GM18505 (cell line): ENCODE measurements at regions not wholly inside any gene's neighbourhood (a gene's known extent, or its start where the extent isn't known, plus 50 kb on each side); places are given as distances from the start of the nearest gene placed in this dataset.
"Not testable (repeated sequence)": the region's sequence is repeated elsewhere in the genome, so short reads cannot be mapped to it uniquely, and the experiment has no call there.

Experiments
- ATAC-seq: cut with Tn5 transposase; IDR thresholded peaks from one replicate; pipeline ENCODE4 v1.9.1; 2021; ENCODE audit not compliant: unreplicated experiment
- POLR2A ChIP-seq: IDR thresholded peaks from 4 replicates; pipeline ENCODE4 v1.6.1; 2011; ENCODE audit warnings: borderline replicate concordance; ENCODE audit not compliant: insufficient read depth, insufficient read length; ENCODE audit errors: extremely low read depth

DNA sequence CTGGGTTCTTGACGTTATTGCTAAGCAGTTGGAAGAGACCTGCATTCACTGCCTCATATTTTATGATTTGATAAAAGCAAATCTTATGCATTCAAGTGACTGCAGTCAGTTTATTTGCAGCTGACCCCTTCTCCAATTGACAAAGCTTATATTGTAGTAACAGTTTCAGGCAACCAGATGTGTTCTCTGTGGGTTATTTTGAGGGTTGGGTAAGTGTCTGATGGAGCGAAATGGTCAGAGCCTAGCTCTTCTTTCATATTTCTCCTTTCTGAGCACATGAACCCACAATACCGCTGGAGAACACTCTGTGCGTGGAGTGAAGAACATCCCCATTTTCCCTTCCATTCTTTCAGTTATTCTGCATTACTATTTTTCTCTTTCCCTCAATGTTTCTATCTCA lies 125.8 kb upstream of the KCNH8 start:
- TF ChIP-seq POLR2A = no peak
- no peak for ATAC-seq

DNA sequence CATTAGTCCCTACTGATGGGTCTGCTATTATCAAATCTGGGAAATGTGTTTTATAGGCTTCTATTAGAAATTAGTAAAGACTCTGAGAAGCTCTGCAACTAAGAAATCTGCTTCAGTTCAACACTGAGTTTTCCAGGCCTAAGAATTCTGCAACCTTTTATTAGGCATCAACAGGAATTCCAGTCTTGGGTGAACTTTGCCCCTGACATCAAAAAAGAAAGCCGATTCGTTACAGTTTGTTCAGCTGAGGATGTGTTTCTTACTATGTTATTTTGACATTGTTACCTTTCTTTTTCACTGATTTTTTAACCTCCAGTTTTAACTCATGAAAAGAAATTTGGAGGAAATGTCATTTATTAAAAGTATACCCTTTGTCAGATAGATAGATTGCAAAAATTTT lies 131.5 kb upstream of the KCNH8 start:
- ATAC-seq = no peak
- TF ChIP-seq POLR2A = no peak

DNA sequence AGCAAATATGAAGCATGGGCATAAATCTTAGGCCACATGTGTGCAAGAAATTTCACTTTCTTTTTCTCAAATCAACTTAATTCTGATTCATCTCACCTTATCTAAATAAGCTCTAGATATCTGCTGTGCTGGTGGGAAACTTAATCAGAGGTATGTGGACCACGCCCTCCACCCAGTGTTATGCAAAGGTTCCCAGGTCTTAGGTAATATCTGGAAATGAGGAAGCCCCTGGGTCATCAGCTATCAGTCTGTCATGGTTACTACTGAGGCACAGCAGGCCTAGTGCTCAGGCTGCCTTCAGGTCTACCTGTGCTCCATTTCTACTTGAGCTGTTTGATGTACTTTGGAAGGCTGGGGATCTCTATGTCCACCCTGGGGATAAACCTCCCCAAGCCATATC lies 134.4 kb upstream of the KCNH8 start:
- no peak for ATAC-seq
- TF ChIP-seq POLR2A = no peak

DNA sequence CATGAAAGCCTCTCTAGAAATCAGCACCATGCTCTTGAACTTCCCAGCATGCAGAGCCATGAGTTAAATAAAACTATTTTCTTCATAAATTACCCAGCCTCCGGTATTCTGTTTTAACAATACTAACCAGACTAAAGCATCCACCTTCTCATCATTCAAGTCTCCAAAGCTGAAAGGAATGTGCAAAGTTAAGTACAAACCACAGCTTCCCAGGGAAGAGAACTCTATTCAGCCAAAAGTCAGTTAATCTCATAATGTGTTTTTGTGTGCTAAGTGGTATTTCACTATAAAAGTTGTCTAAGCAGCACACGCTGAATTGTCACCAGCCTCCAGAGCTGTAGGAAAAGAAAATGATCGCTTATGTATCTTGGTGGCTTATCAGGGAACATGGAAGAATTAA lies 135.5 kb upstream of the KCNH8 start:
- no peak for ATAC-seq
- no peak for TF ChIP-seq POLR2A

DNA sequence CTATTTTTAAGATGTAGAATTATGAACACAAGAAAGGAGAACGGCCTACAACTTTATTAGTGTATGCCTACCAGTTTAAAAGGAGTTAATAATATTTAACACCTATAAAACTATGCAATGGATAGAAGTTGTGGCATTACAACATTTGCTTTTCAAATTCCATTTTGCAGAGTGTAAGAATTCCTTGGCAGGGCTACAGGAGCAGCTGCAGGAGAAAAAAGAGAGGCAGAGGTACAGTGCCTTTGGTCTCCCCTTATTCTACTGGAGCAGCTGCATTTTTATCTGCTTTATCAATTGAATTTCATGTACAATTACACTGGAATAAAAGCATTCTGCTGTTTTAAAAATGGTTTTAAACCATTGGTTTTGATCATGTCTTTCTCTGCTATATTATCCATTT lies 145.7 kb upstream of the KCNH8 start:
- no peak for TF ChIP-seq POLR2A
- no peak for ATAC-seq

DNA sequence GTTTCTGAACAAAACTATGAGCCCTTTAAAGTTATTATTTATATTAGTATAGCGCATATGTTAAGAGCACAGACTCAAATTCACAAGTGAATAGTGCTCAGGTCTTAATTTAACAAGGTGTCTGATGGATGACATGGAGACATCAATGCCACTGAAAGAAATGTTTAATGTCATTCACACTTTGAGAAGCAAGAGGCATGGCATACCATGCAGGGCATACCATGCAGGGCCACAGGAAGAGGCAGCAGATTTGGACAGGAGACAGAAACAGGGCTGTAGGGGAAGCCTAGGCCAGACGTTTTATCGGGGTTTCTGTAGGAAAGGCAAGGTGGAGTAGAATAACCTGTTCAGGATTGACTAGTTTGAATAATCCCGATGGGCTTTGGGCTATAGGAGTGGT lies 150.2 kb upstream of the KCNH8 start:
- no peak for ATAC-seq
- TF ChIP-seq POLR2A = no peak

DNA sequence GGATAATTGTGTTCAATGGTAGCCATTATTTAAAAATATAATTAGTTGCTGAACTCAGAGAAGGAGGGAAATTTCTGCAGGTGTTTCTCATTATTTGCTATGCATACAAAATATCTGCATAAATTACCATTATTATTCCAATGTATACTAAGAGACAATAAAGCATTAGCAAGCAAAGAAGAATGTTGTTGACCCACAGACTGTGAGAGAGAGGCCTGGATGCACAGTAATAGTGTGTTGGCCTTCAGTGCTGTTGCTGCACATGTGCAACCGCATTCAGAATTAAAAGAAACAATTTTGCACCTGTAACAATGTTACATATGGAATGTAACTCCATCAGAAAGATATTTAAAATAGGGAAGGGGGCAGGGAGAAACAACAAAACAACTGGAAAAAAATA lies 155.6 kb upstream of the KCNH8 start:
- no peak for TF ChIP-seq POLR2A
- no peak for ATAC-seq

DNA sequence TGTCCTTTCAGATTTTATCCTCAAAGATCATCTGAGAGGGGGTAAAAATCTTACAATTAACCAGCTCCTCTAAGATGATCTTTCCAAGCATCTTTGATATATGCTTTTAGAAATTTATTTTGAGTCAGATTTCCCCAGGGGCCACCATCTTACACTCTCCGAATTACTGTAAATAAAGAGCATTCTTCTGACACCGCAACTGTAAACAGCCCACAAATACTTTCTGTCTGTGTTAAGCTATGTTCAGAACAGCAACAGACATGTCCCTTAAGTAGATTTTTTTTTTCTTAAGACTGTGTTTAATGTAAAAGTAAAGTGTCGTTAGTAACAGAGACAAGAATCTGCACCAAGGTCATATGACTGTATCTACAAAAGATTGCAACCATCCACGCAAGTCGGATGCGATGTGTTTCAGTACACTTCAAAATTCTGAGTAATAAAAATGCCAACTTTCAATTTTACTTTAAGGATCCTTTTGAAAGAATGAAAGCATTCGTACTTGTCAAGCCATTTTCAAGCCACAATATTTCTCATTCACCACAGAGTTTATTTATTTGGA lies 159.0 kb upstream of the KCNH8 start:
- no peak for ATAC-seq
- TF ChIP-seq POLR2A = no peak

DNA sequence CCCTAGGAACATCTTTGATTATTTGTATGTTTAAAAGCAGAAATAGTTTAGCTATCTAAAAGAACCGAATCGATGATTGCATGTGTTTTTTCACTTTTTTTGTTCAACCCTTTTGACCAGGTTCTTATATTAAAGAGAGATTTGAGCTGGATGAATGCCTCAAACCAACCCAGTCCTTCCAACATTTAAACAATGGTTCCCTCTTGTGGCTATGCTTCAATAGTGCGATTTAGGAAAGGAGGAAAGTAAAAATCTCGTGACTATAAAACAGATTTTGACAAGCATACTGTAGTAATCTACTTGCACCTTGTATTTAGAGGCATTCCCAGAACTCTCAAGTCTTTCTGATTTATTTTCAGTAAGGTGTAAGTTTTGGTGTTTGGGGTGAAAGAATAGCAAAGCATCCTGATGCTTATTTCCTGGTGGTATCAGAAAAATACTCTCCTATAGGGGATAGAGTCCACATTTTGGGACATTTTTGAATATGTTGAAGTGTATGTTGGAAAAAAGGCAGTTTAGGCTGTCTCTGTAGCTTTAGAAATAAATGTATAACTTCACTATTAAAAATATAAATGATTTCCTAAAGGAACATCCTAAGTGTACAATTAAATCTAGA lies 159.6 kb upstream of the KCNH8 start:
- peak; percentile 71 for ATAC-seq
- no peak for TF ChIP-seq POLR2A

DNA sequence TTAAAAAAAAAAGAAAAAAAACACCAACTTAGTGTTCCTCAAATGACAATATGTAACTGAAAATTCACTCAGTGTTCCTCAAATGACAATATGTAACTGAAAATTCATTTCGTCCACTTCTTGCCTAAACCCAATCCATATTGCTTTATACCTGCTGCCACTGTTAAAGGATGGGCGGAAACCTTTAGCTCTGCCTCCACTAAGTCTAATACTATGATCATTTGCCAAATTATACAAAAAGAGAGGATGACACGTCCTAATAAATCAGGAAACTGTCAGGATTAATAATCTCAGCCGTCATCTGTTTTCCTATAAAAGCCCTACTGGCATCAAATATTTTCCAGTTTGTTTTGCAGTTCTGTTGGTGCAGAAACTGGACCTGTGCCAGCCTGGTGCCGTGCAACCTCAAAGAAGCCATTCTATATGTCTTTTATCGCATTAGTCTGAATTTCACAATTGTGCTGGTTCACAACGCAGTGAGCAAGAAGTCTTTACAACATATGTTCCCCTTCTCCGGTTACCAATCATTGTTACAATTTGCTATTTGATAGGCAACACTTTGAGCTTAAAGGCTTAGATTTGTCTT lies 160.4 kb upstream of the KCNH8 start:
- no peak for ATAC-seq
- TF ChIP-seq POLR2A = no peak

DNA sequence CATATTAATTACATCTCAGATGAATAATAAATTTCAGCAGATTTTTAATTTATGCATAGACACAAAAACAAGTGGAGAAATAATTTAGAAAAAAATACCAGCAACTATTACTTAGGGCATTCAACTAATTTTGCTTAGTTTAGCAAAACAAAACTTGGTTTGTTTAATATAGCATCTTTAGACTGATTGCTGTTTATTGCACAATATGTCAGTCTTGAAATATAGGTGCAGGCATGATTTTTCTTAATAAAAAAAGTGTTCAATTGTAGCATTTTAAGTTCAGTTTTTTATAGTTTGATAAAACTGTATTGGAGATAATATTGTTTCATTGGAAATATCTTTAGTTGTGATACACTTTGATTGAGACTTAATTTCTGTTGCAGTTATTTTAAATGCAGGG lies 161.2 kb upstream of the KCNH8 start:
- TF ChIP-seq POLR2A = no peak
- ATAC-seq = no peak

DNA sequence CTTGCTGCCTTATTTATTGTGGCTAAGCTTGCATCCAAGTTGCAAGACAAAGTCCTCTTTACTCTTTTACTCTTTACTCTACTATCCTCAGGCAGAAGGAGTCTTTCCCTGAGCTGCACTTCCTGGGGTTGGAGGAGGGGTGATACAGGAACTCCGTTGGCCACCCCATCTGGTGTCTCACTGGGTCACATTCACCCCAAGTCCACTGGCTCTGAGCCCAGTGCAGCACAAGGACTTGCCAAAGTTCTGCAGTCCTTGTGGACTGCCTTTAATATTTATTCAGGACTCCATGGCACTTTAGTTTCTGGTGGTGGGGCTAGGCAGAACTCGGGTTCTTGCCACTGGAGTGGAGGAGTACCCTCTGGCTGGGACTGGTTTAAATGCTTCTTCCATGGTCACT lies 165.4 kb upstream of the KCNH8 start:
- TF ChIP-seq POLR2A = no peak
- no peak for ATAC-seq

DNA sequence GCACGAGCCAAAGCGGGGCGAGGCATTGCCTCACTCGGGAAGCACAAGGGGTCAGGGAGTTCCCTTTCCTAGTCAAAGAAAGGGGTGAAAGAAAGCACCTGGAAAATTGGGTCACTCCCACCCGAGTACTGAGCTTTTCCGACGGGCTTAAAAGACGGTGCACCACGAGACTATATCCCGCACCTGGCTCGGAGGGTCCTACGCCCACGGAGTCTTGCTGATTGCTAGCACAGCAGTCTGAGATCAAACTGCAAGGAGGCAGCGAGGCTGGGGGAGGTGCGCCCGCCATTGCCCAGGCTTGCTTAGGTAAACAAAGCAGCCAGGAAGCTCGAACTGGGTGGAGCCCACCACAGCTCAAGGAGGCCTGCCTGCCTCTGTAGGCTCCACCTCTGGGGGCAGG lies 172.2 kb upstream of the KCNH8 start:
- not testable (repeated sequence) for ATAC-seq

DNA sequence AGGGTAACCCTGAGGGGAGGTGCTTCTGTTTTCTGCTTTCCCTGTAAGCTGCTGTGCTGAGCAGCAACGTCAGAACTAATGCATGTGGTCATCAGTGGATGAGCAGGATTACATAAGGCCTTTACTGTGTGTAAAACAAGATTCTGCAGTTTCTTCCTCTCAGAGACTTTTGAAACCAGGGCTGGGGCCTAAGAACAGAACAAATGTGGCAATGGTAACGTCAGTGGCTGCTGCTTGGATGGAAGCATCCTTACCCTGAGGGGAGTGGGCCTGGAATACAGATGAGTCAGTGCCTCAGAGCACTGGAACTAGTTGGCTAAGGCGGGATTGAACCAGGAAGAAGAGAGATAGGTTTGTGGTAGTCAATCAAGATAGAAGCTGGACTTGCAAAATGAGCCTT lies 180.2 kb upstream of the KCNH8 start:
- TF ChIP-seq POLR2A = no peak
- ATAC-seq = no peak

DNA sequence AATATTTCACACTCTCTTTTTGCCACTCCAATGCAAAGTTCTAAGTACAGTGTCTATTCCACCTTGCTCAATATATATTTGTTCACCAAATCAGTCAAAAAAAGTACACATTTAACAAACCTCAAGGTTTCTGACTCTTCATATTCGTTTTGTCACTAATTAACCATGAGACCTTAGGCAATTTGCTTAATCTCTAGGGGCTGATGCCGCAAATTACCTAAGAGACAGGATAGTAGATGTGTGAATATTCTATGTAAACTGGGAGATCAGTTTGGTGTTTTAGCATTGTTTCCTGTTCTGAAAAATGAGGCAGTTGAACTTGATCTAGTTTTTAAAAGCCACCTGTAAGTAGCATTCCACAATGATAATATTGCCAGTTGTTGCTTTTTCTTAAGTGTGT lies 182.5 kb upstream of the KCNH8 start:
- TF ChIP-seq POLR2A = no peak

DNA sequence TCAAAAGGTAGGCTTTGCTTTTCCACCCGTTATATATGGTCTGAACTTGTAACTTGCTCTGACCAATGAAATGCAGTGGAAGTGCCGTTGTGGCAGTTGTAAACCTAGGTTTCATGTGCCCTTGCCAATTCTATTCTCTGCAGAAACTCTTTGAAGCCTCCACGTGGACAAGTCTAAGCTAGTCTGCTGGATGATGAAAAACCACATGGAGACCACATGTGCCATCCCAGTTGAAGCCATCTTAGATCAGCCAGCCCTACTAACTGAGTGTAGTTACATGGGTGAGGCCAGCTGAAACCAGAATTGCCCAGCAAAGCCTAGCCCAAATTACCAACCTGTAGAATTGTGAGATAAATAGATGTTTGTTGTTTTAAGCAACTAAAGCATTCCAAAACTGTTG lies 183.7 kb upstream of the KCNH8 start:
- ATAC-seq = no peak
- no peak for TF ChIP-seq POLR2A

More for the DNA sequence above, 182.5 kb upstream of the KCNH8 start:
- ATAC-seq = no peak

DNA sequence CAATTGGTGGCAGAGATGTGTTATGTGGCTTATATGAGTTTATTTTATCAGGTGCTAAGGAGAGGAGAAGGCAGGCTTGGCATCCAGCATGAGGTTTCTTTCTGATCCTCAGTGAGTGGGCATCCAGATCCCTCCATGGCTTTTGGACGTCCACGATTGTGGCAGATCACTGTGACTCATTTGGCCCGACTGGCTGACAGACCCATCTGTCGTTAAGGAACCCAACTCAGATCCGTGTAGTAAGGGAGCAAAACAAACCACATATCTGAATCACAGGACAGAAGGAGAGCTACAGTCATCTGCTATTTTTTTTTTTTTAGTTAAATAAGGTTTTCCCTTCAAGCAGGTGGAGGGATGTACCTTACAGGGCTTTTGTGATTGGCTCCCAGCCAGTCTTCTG lies 197.0 kb upstream of the KCNH8 start:
- no peak for ATAC-seq
- no peak for TF ChIP-seq POLR2A
